C4-2B (cell line): ENCODE measurements at regions not wholly inside any gene's neighbourhood (a gene's known extent, or its start where the extent isn't known, plus 50 kb on each side); places are given as distances from the start of the nearest gene placed in this dataset.

Source experiments
- ZFX ChIP-seq: fragments of 450-650 bp; IDR thresholded peaks from 2 replicates; pipeline ENCODE4 v1.6.1; 2017
- TF ChIP-seq, protein P1 (sequence below): fragments of 450-650 bp; conservative IDR thresholded peaks from 2 replicates; pipeline ENCODE4 v1.5.1; 2017; ENCODE audit warnings: mild to moderate bottlenecking

DNA sequence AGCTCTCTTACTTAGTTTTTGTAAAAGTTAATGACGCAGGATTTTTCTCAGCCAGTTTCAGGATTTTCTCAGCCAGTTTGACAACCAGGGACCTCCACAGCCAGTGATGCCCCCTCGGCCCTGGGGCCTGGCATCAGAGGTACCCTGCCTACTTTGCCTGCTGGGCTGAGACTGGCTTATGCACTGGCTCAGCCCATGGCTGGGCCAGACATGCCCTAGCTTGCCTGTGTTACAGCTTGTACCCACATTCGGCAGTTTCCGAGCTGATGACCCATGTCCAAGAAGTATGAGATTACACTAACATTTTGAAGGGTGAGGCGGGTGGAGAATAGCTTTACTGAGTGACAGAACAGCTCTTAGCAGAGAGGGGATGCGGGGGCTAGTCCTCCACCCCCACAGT lies 406.1 kb upstream of the HSF2 start:
- TF ChIP-seq, protein P1, sequence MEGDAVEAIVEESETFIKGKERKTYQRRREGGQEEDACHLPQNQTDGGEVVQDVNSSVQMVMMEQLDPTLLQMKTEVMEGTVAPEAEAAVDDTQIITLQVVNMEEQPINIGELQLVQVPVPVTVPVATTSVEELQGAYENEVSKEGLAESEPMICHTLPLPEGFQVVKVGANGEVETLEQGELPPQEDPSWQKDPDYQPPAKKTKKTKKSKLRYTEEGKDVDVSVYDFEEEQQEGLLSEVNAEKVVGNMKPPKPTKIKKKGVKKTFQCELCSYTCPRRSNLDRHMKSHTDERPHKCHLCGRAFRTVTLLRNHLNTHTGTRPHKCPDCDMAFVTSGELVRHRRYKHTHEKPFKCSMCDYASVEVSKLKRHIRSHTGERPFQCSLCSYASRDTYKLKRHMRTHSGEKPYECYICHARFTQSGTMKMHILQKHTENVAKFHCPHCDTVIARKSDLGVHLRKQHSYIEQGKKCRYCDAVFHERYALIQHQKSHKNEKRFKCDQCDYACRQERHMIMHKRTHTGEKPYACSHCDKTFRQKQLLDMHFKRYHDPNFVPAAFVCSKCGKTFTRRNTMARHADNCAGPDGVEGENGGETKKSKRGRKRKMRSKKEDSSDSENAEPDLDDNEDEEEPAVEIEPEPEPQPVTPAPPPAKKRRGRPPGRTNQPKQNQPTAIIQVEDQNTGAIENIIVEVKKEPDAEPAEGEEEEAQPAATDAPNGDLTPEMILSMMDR: no peak
- no peak for TF ChIP-seq ZFX
